HEK293 (cell line): ENCODE measurements at regions not wholly inside any gene's neighbourhood (a gene's known extent, or its start where the extent isn't known, plus 50 kb on each side); places are given as distances from the start of the nearest gene placed in this dataset.

ENCODE experiments used
- CTCF ChIA-PET: fragments of 350-600 bp; formaldehyde crosslinking; extraction: SDS; loops from one replicate; lab custom pipeline; 2021; ENCODE audit warnings: antibody characterized with exemption; lab: Yijun Ruan, JAX
- POLR2A ChIA-PET: fragments of 300-600 bp; formaldehyde crosslinking; extraction: SDS; loops from one replicate; lab custom pipeline; 2020; ENCODE audit warnings: antibody characterized with exemption, inconsistent platforms; lab: Yijun Ruan, JAX
- H3K27ac ChIP-seq: fragments of 200-500 bp; sonication (Bioruptor generic); 2 replicates; pipeline ENCODE4 v1.5.1; 2014; ENCODE audit warnings: low read depth, low read length, control low read depth, inconsistent platforms; ENCODE audit errors: extremely low read depth
- H3K36me3 ChIP-seq, 2 experiments: fragments of 200-500 bp in 1 of 2; sonication (Bioruptor generic) in 1 of 2; 1 replicate in 1 of 2; 2 replicates in 1 of 2; pipeline ENCODE4 v1.5.1; 2014 to 2017; ENCODE audit warnings: inconsistent platforms in 2 of 2, low read length in 2 of 2; ENCODE audit not compliant: control insufficient read depth in 2 of 2, insufficient read depth in 1 of 2
- H3K4me1 ChIP-seq: fragments of 200-500 bp; sonication (Bioruptor generic); 2 replicates; pipeline ENCODE4 v1.5.1; 2014; ENCODE audit warnings: mild to moderate bottlenecking, low read length, inconsistent platforms; ENCODE audit not compliant: control insufficient read depth, insufficient read depth
- H3K4me3 ChIP-seq: 2 replicates; pipeline ENCODE4 v1.5.1; 2011; ENCODE audit warnings: low read depth, mild to moderate bottlenecking, control low read depth, low read length, moderate library complexity
- H3K9me3 ChIP-seq: fragments of 200-500 bp; sonication (Bioruptor generic); 2 replicates; pipeline ENCODE4 v1.5.1; 2014; ENCODE audit warnings: low read depth, low read length, inconsistent platforms; ENCODE audit not compliant: control insufficient read depth, insufficient read depth
- BCL11A ChIP-seq: fragments of 450-650 bp; formaldehyde crosslinking; IDR thresholded peaks from 2 replicates; pipeline ENCODE4 v1.5.1; 2016; ENCODE audit warnings: low read depth, missing biosample characterization, missing genetic modification characterization
- EGR2 ChIP-seq: fragments of 450-650 bp; formaldehyde crosslinking; IDR thresholded peaks from 2 replicates; pipeline ENCODE4 v1.5.1; 2016; ENCODE audit warnings: low read depth, missing biosample characterization, missing genetic modification characterization
- GLI2 ChIP-seq: fragments of 450-650 bp; formaldehyde crosslinking; IDR thresholded peaks from 2 replicates; pipeline ENCODE4; 2017; ENCODE audit warnings: missing biosample characterization, missing genetic modification characterization, low read depth, borderline replicate concordance
- HOXC10 ChIP-seq: sonication (generic); formaldehyde crosslinking; IDR thresholded peaks from 2 replicates; pipeline ENCODE4 v1.8.1; 2023; ENCODE audit warnings: mild to moderate bottlenecking, missing genetic modification reagents
- KLF8 ChIP-seq: fragments of 450-650 bp; formaldehyde crosslinking; IDR thresholded peaks from 2 replicates; pipeline ENCODE4 v1.5.1; 2016; ENCODE audit warnings: missing biosample characterization, missing genetic modification characterization
- PRDM10 ChIP-seq: fragments of 450-650 bp; formaldehyde crosslinking; IDR thresholded peaks from 2 replicates; pipeline ENCODE4 v1.5.1; 2016; ENCODE audit warnings: missing biosample characterization, missing genetic modification characterization
- SP3 ChIP-seq: fragments of 450-650 bp; formaldehyde crosslinking; IDR thresholded peaks from 2 replicates; pipeline ENCODE4 v1.5.1; 2016; ENCODE audit warnings: missing biosample characterization, missing genetic modification characterization
- TCF7L2 ChIP-seq: IDR thresholded peaks from 2 replicates; pipeline ENCODE4 v1.6.1; 2011; ENCODE audit warnings: low read depth, mild to moderate bottlenecking, inconsistent platforms, low read length, moderate library complexity, borderline replicate concordance
- WT1 ChIP-seq: fragments of 450-650 bp; formaldehyde crosslinking; IDR thresholded peaks from 2 replicates; pipeline ENCODE4 v1.5.1; 2016; ENCODE audit warnings: missing biosample characterization, missing genetic modification characterization
- ZBTB20 ChIP-seq: fragments of 450-650 bp; formaldehyde crosslinking; IDR thresholded peaks from 2 replicates; pipeline ENCODE4 v1.5.1; 2016; ENCODE audit warnings: missing biosample characterization, missing genetic modification characterization
- ZIC2 ChIP-seq: fragments of 450-650 bp; formaldehyde crosslinking; IDR thresholded peaks from 2 replicates; pipeline ENCODE4 v1.5.1; 2016; ENCODE audit warnings: missing biosample characterization, missing genetic modification characterization
- ZNF19 ChIP-seq: fragments of 450-650 bp; formaldehyde crosslinking; IDR thresholded peaks from 2 replicates; pipeline ENCODE4; 2016; ENCODE audit warnings: missing biosample characterization, missing genetic modification characterization, low read depth
- ZNF248 ChIP-seq: fragments of 450-650 bp; formaldehyde crosslinking; IDR thresholded peaks from 2 replicates; pipeline ENCODE4 v1.5.1; 2017; ENCODE audit warnings: missing biosample characterization, missing genetic modification characterization
- ZNF335 ChIP-seq: fragments of 450-650 bp; formaldehyde crosslinking; conservative IDR thresholded peaks from 2 replicates; pipeline ENCODE4 v1.5.1; 2016; ENCODE audit warnings: missing biosample characterization, missing genetic modification characterization
- ZNF391 ChIP-seq: fragments of 450-650 bp; formaldehyde crosslinking; IDR thresholded peaks from 2 replicates; pipeline ENCODE4 v1.5.1; 2016; ENCODE audit warnings: low read depth, missing biosample characterization, missing genetic modification characterization, borderline replicate concordance
- ZNF501 ChIP-seq: fragments of 450-650 bp; formaldehyde crosslinking; IDR thresholded peaks from 2 replicates; pipeline ENCODE4 v1.5.1; 2016; ENCODE audit warnings: missing biosample characterization, missing genetic modification characterization
- ZNF544 ChIP-seq: fragments of 450-650 bp; formaldehyde crosslinking; IDR thresholded peaks from 2 replicates; pipeline ENCODE4 v1.5.0; 2017; ENCODE audit warnings: missing biosample characterization, missing genetic modification characterization
- ZNF558 ChIP-seq: fragments of 450-650 bp; formaldehyde crosslinking; IDR thresholded peaks from 2 replicates; pipeline ENCODE4 v1.5.1; 2016; ENCODE audit warnings: missing biosample characterization, missing genetic modification characterization
- ZNF571 ChIP-seq: fragments of 450-650 bp; formaldehyde crosslinking; IDR thresholded peaks from 2 replicates; pipeline ENCODE4 v1.5.0; 2017; ENCODE audit warnings: missing biosample characterization, missing genetic modification characterization
- ZNF837 ChIP-seq: fragments of 450-650 bp; formaldehyde crosslinking; IDR thresholded peaks from 2 replicates; pipeline ENCODE4 v1.5.1; 2016; ENCODE audit warnings: missing biosample characterization, missing genetic modification characterization
- TF ChIP-seq, protein P1 (sequence below): fragments of 450-650 bp; formaldehyde crosslinking; IDR thresholded peaks from 2 replicates; pipeline ENCODE4 v1.5.1; 2016; ENCODE audit warnings: missing biosample characterization, missing genetic modification characterization, low read depth

DNA sequence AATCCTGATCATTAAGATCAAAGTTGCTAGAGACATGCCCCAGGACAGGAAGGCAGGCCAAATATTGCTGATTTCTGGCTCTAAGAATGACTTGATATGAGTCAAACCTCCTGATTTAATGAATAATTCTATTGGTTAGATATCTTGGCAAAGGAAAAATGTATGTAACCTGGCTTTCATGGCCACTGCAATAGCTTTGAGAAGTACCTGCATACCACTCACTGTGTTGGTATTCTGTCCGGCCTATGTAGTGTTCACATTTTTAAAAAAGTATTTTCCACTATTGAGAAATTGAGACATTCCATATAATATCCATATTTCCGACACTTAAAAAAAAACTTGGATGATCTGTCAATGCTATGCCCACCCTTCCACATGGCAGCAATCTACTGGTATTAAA, 283.1 kb upstream of the SOX5 start:
- no peak overlapping the region for H3K27ac ChIP-seq
- H3K36me3 ChIP-seq: no peaks in the 10 kb centered on the region
- no peaks in the 10 kb centered on the region for H3K9me3 ChIP-seq
- POLR2A ChIA-PET: no interaction called here
- no peak for TF ChIP-seq KLF8 (tag by site-specific recombination)
- TF ChIP-seq, all 188 proteins: peak for 0
- H3K4me3 ChIP-seq: no peak overlapping the region
- CTCF ChIA-PET: no interaction called here
- no peaks in the 10 kb centered on the region for H3K4me1 ChIP-seq

- Histone ChIP-seq H3K4me3 (no peak overlapping the region), H3K9me3 (no peaks in the 10 kb centered on the region), H3K4me1 (no peaks in the 10 kb centered on the region), H3K27ac (no peak overlapping the region), H3K36me3 (no peaks in the 10 kb centered on the region)
- POLR2A ChIA-PET: no interaction called here
- CTCF ChIA-PET: no interaction called here
- TF ChIP-seq ZNF19 (tag by site-specific recombination): no peak
- TF ChIP-seq ZNF558 (tag by site-specific recombination): no peak
- no peak for TF ChIP-seq BCL11A (tag by site-specific recombination)
- TF ChIP-seq ZNF837 (tag by site-specific recombination): no peak
- no peak for TF ChIP-seq GLI2
- TF ChIP-seq, protein P1, sequence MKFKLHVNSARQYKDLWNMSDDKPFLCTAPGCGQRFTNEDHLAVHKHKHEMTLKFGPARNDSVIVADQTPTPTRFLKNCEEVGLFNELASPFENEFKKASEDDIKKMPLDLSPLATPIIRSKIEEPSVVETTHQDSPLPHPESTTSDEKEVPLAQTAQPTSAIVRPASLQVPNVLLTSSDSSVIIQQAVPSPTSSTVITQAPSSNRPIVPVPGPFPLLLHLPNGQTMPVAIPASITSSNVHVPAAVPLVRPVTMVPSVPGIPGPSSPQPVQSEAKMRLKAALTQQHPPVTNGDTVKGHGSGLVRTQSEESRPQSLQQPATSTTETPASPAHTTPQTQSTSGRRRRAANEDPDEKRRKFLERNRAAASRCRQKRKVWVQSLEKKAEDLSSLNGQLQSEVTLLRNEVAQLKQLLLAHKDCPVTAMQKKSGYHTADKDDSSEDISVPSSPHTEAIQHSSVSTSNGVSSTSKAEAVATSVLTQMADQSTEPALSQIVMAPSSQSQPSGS (tag by site-specific recombination): no peak
- TF ChIP-seq SP3 (tag by site-specific recombination): no peak
- no peak for TF ChIP-seq ZNF501 (tag by site-specific recombination)
These were observed 281.8 kb upstream of the SOX5 start for GRCh38 chr12:24231298-24231697.

- H3K27ac ChIP-seq: no peak overlapping the region
- no peaks in the 10 kb centered on the region for H3K36me3 ChIP-seq
- CTCF ChIA-PET: interaction anchor here (0.5 to 0.7 kb wide), 2 partner anchors 9 to 305 kb away, joined by 3 to 4 read pairs; no protein-coding TSS in a partner anchor
- no peak for TF ChIP-seq ZNF248 (tag by site-specific recombination)
- no peak for TF ChIP-seq TCF7L2
- TF ChIP-seq ZNF391 (tag by site-specific recombination): no peak
- no peaks in the 10 kb centered on the region for H3K4me1 ChIP-seq
- H3K4me3 ChIP-seq: no peak overlapping the region
- H3K9me3 ChIP-seq: no peaks in the 10 kb centered on the region
- POLR2A ChIA-PET: no interaction called here
These were observed 280.7 kb upstream of the SOX5 start for GRCh38 chr12:24230061-24230701.

- TF ChIP-seq ZNF544 (tag by site-specific recombination): no peak
- no peak for TF ChIP-seq ZNF335 (tag by site-specific recombination)
- TF ChIP-seq PRDM10 (tag by site-specific recombination): no peak
- no peak for TF ChIP-seq ZIC2 (tag by site-specific recombination)
- no peak for TF ChIP-seq WT1 (tag by site-specific recombination)
- no peak for TF ChIP-seq HOXC10 (CRISPR knock-in tag)
- TF ChIP-seq ZBTB20 (tag by site-specific recombination): no peak
- no peak for TF ChIP-seq ZNF571 (tag by site-specific recombination)
- no peak for TF ChIP-seq EGR2 (tag by site-specific recombination)
- H3K36me3 ChIP-seq: no peaks in the 10 kb centered on the region
- no peak overlapping the region for H3K4me3 ChIP-seq
- no peaks in the 10 kb centered on the region for H3K9me3 ChIP-seq
- CTCF ChIA-PET: no interaction called here
- no peaks in the 10 kb centered on the region for H3K4me1 ChIP-seq
- POLR2A ChIA-PET: no interaction called here
- H3K27ac ChIP-seq: no peak overlapping the region
These were observed 279.7 kb upstream of the SOX5 start for GRCh38 chr12:24229031-24229700.
